H9 (cell line): ENCODE measurements at regions not wholly inside any gene's neighbourhood (a gene's known extent, or its start where the extent isn't known, plus 50 kb on each side); places are given as distances from the start of the nearest gene placed in this dataset.

Source experiments
- DNase-seq: peaks from one replicate; pipeline ENCODE4 v3.0.0-alpha.2; 2017
- H2AFZ ChIP-seq: one replicate; pipeline ENCODE4 v1.6.1; 2013; ENCODE audit warnings: mild to moderate bottlenecking, low read length, control low read depth, moderate library complexity
- H2AK5ac ChIP-seq: 2 replicates; pipeline ENCODE4 v1.6.1; 2013; ENCODE audit warnings: low read length, control low read depth, mixed read lengths; ENCODE audit not compliant: insufficient read length
- H2BK120ac ChIP-seq: one replicate; pipeline ENCODE4 v1.6.1; 2013; ENCODE audit warnings: low read depth, mild to moderate bottlenecking, low read length, control low read depth, inconsistent platforms; ENCODE audit not compliant: poor library complexity, severe bottlenecking
- H2BK12ac ChIP-seq: 2 replicates; pipeline ENCODE4 v1.6.1; 2013; ENCODE audit warnings: low read length, control low read depth, mixed read lengths, low read depth; ENCODE audit not compliant: insufficient read length
- H2BK15ac ChIP-seq: 2 replicates; pipeline ENCODE4 v1.6.1; 2013; ENCODE audit warnings: low read depth, low read length, control low read depth
- H2BK20ac ChIP-seq: one replicate; pipeline ENCODE4 v1.6.1; 2013; ENCODE audit warnings: low read depth, mild to moderate bottlenecking, low read length, control low read depth, inconsistent platforms; ENCODE audit not compliant: poor library complexity, severe bottlenecking
- H2BK5ac ChIP-seq: 2 replicates; pipeline ENCODE4 v1.6.1; 2013; ENCODE audit warnings: low read length, control low read depth, mixed read lengths; ENCODE audit not compliant: insufficient read length
- H3K14ac ChIP-seq: 2 replicates; pipeline ENCODE4 v1.6.1; 2013; ENCODE audit warnings: low read length, control low read depth; ENCODE audit not compliant: insufficient read depth
- H3K18ac ChIP-seq: 2 replicates; pipeline ENCODE4 v1.6.1; 2013; ENCODE audit warnings: low read depth, mild to moderate bottlenecking, mixed read lengths, low read length, control low read depth; ENCODE audit not compliant: insufficient read length
- H3K23ac ChIP-seq: 2 replicates; pipeline ENCODE4 v1.6.1; 2013; ENCODE audit warnings: low read length, control low read depth, mixed read lengths, low read depth; ENCODE audit not compliant: insufficient read length
- H3K23me2 ChIP-seq: 2 replicates; pipeline ENCODE4 v1.6.1; 2013; ENCODE audit warnings: low read depth, mild to moderate bottlenecking, mixed read lengths, low read length, control low read depth; ENCODE audit not compliant: insufficient read length, poor library complexity, severe bottlenecking
- H3K27ac ChIP-seq: 2 replicates; pipeline ENCODE4 v1.5.1; 2013; ENCODE audit warnings: low read length, control low read depth, mixed read lengths, low read depth; ENCODE audit not compliant: insufficient read length
- H3K27me3 ChIP-seq: 2 replicates; pipeline ENCODE4 v1.6.1; 2013; ENCODE audit warnings: low read length, control low read depth, inconsistent platforms; ENCODE audit not compliant: insufficient read depth
- H3K4ac ChIP-seq: 2 replicates; pipeline ENCODE4 v1.6.1; 2013; ENCODE audit warnings: low read depth, mild to moderate bottlenecking, control low read depth, inconsistent platforms, low read length, moderate library complexity
- H3K4me1 ChIP-seq: 2 replicates; pipeline ENCODE4 v1.6.1; 2013; ENCODE audit warnings: low read length, control low read depth, inconsistent platforms; ENCODE audit not compliant: insufficient read depth
- H3K4me2 ChIP-seq: 2 replicates; pipeline ENCODE4 v1.6.1; 2013; ENCODE audit warnings: low read length, control low read depth, mixed read lengths; ENCODE audit not compliant: insufficient read length, insufficient read depth
- H3K56ac ChIP-seq: 2 replicates; pipeline ENCODE4 v1.6.1; 2013; ENCODE audit warnings: low read depth, mild to moderate bottlenecking, mixed read lengths, low read length, control low read depth; ENCODE audit not compliant: insufficient read length
- H3K79me1 ChIP-seq: 2 replicates; pipeline ENCODE4 v1.6.1; 2013; ENCODE audit warnings: low read depth, mild to moderate bottlenecking, moderate library complexity, low read length, control low read depth, inconsistent platforms; ENCODE audit not compliant: insufficient read depth, poor library complexity, severe bottlenecking
- H3K79me2 ChIP-seq: 2 replicates; pipeline ENCODE4 v1.6.1; 2013; ENCODE audit warnings: low read length, control low read depth, inconsistent platforms; ENCODE audit not compliant: insufficient read depth
- H3K9ac ChIP-seq: 2 replicates; pipeline ENCODE4 v1.6.1; 2013; ENCODE audit warnings: low read length, control low read depth, mixed read lengths; ENCODE audit not compliant: insufficient read length; ENCODE audit errors: extremely low read depth
- H3K9me3 ChIP-seq: one replicate; pipeline ENCODE4 v1.6.1; 2013; ENCODE audit warnings: low read depth, low read length, inconsistent platforms; ENCODE audit not compliant: control insufficient read depth
- H3T11ph ChIP-seq: one replicate; pipeline ENCODE4 v1.6.1; 2013; ENCODE audit warnings: mild to moderate bottlenecking, low read length, control low read depth, inconsistent platforms
- H4K20me1 ChIP-seq: one replicate; pipeline ENCODE4 v1.6.1; 2013; ENCODE audit not compliant: control insufficient read depth, insufficient read length, insufficient read depth
- H4K5ac ChIP-seq: 2 replicates; pipeline ENCODE4 v1.6.1; 2013; ENCODE audit warnings: low read depth, mild to moderate bottlenecking, mixed read lengths, low read length, control low read depth; ENCODE audit not compliant: insufficient read length
- H4K8ac ChIP-seq: replicated peaks from 2 replicates; pipeline ENCODE4 v1.6.1; 2013; ENCODE audit warnings: low read length, control low read depth, mixed read lengths, low read depth; ENCODE audit not compliant: insufficient read length
- H4K91ac ChIP-seq: 2 replicates; pipeline ENCODE4 v1.6.1; 2013; ENCODE audit warnings: low read depth, mild to moderate bottlenecking, moderate library complexity, mixed read lengths, low read length, control low read depth; ENCODE audit not compliant: insufficient read length
- H3K27ac Mint-ChIP-seq, 3 experiments: 2 replicates in 2 of 3; 3 replicates in 1 of 3; pipeline ENCODE4 v1.8.0; 2020 to 2021; ENCODE audit warnings: mixed read lengths in 3 of 3, mild to moderate bottlenecking in 1 of 3, moderate library complexity in 1 of 3
- H3K27me3 Mint-ChIP-seq: 2 replicates; pipeline ENCODE4 v1.8.0; 2021; ENCODE audit warnings: low read depth, mild to moderate bottlenecking, moderate library complexity, mixed read lengths
- H3K36me3 Mint-ChIP-seq, 3 experiments: 2 replicates in 2 of 3; 3 replicates in 1 of 3; pipeline ENCODE4 v1.8.0; 2020 to 2021; ENCODE audit warnings: low read depth in 3 of 3, mixed read lengths in 3 of 3; ENCODE audit not compliant: insufficient read depth in 1 of 3
- H3K4me1 Mint-ChIP-seq, 2 experiments: 2 replicates each; pipeline ENCODE4 v1.8.0; 2020; ENCODE audit warnings: mixed read lengths in 2 of 2
- H3K4me3 Mint-ChIP-seq, 2 experiments: 2 replicates in 1 of 2; 3 replicates in 1 of 2; pipeline ENCODE4 v1.8.0; 2020 to 2021; ENCODE audit warnings: mild to moderate bottlenecking in 2 of 2, mixed read lengths in 2 of 2, moderate library complexity in 1 of 2
- H3K9me3 Mint-ChIP-seq, 2 experiments: 2 replicates in 1 of 2; 3 replicates in 1 of 2; pipeline ENCODE4 v1.8.0; 2020; ENCODE audit warnings: mild to moderate bottlenecking in 2 of 2, mixed read lengths in 2 of 2, moderate library complexity in 1 of 2
- CTCF ChIP-seq: fragments of 200-600 bp; sonication (generic); conservative IDR thresholded peaks from 3 replicates; pipeline ENCODE4 v1.8.0; 2021; ENCODE audit warnings: antibody characterized with exemption, mild to moderate bottlenecking

GRCh38 chr5:112002376-112002775, 245.4 kb upstream of the NREP start:
- no peak overlapping the region for H3K56ac ChIP-seq
- H3K27ac ChIP-seq, result no peak overlapping the region
- H3K23me2 ChIP-seq, result no peaks in the 10 kb centered on the region
- no peak overlapping the region for H3K27ac Mint-ChIP-seq
- H3K23ac ChIP-seq, result no peak overlapping the region
- H2BK12ac ChIP-seq, result no peak overlapping the region
- no peak overlapping the region for H4K91ac ChIP-seq
- H4K5ac ChIP-seq, result no peak overlapping the region
- H3K4me1 ChIP-seq, result no peaks in the 10 kb centered on the region; the same call in 1 of the 2 replicates
- H3K18ac ChIP-seq, result no peak overlapping the region
- no peak overlapping the region for H2BK15ac ChIP-seq
- no peaks in the 10 kb centered on the region for H3K9me3 Mint-ChIP-seq
- H2BK20ac ChIP-seq, result no peak overlapping the region
- H3K27me3 Mint-ChIP-seq, result no peaks in the 10 kb centered on the region; the same call in 1 of the 2 replicates
- no peaks in the 10 kb centered on the region for H3K79me1 ChIP-seq
- H2AK5ac ChIP-seq, result no peak overlapping the region
- H3K4ac ChIP-seq, result no peak overlapping the region
- no peak overlapping the region for H3T11ph ChIP-seq
- no peaks in the 10 kb centered on the region for H3K27me3 ChIP-seq
- no peaks in the 10 kb centered on the region for H3K36me3 Mint-ChIP-seq
- H3K79me2 ChIP-seq, result no peaks in the 10 kb centered on the region
- H2BK120ac ChIP-seq, result no peak overlapping the region
- no peaks in the 10 kb centered on the region for H4K20me1 ChIP-seq
- no peak overlapping the region for H2AFZ ChIP-seq
- H3K9me3 ChIP-seq, result no peaks in the 10 kb centered on the region
- H2BK5ac ChIP-seq, result no peak overlapping the region
- no peak overlapping the region for H3K4me2 ChIP-seq
- no peak overlapping the region for H4K8ac ChIP-seq
- no peak for DNase-seq
- H3K9ac ChIP-seq, result no peak overlapping the region
- no peak overlapping the region for H3K4me3 Mint-ChIP-seq
- H3K4me1 Mint-ChIP-seq, result 0 out of 4 replicates have a peak, but pooled peaks cover 0 to 2% of the 10 kb centered on the region in 2 experiments
- no peak overlapping the region for H3K14ac ChIP-seq
- no peak for TF ChIP-seq CTCF
